Loucy (cell line): ENCODE measurements at regions not wholly inside any gene's neighbourhood (a gene's known extent, or its start where the extent isn't known, plus 50 kb on each side); places are given as distances from the start of the nearest gene placed in this dataset.

Experiments used
- H2AFZ ChIP-seq: fragments of 200-600 bp; sonication (generic); 2 replicates; pipeline ENCODE4 v1.6.0; 2016; ENCODE audit warnings: antibody characterized with exemption, mild to moderate bottlenecking, low read length, moderate library complexity
- H3F3A ChIP-seq: fragments of 200-600 bp; 2 replicates; pipeline ENCODE4 v1.6.0; 2016; ENCODE audit warnings: antibody characterized with exemption, low read depth, mild to moderate bottlenecking
- H3K27me3 ChIP-seq: fragments of 200-600 bp; sonication (generic); 2 replicates; pipeline ENCODE4 v1.6.1; 2014; ENCODE audit warnings: low read length, mild to moderate bottlenecking; ENCODE audit not compliant: insufficient read depth, poor library complexity, severe bottlenecking
- H3K36me3 ChIP-seq: fragments of 200-600 bp; sonication (generic); 2 replicates; pipeline ENCODE4 v1.6.1; 2016; ENCODE audit warnings: low read length; ENCODE audit not compliant: insufficient read depth
- H3K4me1 ChIP-seq: fragments of 200-600 bp; sonication (generic); 2 replicates; pipeline ENCODE4 v1.5.1; 2014; ENCODE audit warnings: low read length, mild to moderate bottlenecking; ENCODE audit not compliant: insufficient read depth, poor library complexity, severe bottlenecking
- H3K4me2 ChIP-seq: fragments of 200-600 bp; sonication (generic); 2 replicates; pipeline ENCODE4 v1.6.0; 2014; ENCODE audit warnings: antibody characterized with exemption, low read length, low read depth, mild to moderate bottlenecking; ENCODE audit not compliant: poor library complexity, severe bottlenecking
- H3K4me3 ChIP-seq: fragments of 200-600 bp; sonication (generic); 2 replicates; pipeline ENCODE4 v1.5.1; 2014; ENCODE audit warnings: low read length, mild to moderate bottlenecking, mixed read lengths; ENCODE audit not compliant: poor library complexity, severe bottlenecking
- H3K79me2 ChIP-seq: fragments of 200-600 bp; sonication (generic); 2 replicates; pipeline ENCODE4 v1.6.1; 2014; ENCODE audit warnings: low read length; ENCODE audit not compliant: insufficient read depth
- H3K9ac ChIP-seq: fragments of 200-600 bp; sonication (generic); 2 replicates; pipeline ENCODE4 v1.6.0; 2014; ENCODE audit warnings: mild to moderate bottlenecking, low read depth, low read length, moderate library complexity; ENCODE audit not compliant: poor library complexity, severe bottlenecking
- H3K9me2 ChIP-seq: fragments of 200-600 bp; sonication (generic); replicated peaks from 2 replicates; pipeline ENCODE4 v1.6.1; 2016; ENCODE audit warnings: low read depth, low read length, mixed read lengths
- H3K9me3 ChIP-seq: fragments of 200-600 bp; sonication (generic); 2 replicates; pipeline ENCODE4 v1.6.1; 2014; ENCODE audit warnings: mild to moderate bottlenecking, antibody characterized with exemption, low read length, low read depth; ENCODE audit not compliant: insufficient read depth
- H4K20me1 ChIP-seq: fragments of 200-600 bp; sonication (generic); 2 replicates; pipeline ENCODE4 v1.6.0; 2014; ENCODE audit warnings: antibody characterized with exemption, low read length, mild to moderate bottlenecking; ENCODE audit not compliant: insufficient read depth, poor library complexity, severe bottlenecking
- EZH2phosphoT487 ChIP-seq: fragments of 200-600 bp; IDR thresholded peaks from 2 replicates; pipeline ENCODE4 v1.6.1; 2018; ENCODE audit warnings: antibody characterized with exemption, mild to moderate bottlenecking, moderate library complexity, borderline replicate concordance
- TF ChIP-seq, protein P1 (sequence below): fragments of 200-600 bp; sonication (generic); conservative IDR thresholded peaks from 2 replicates; pipeline ENCODE4 v1.5.1; 2014; ENCODE audit warnings: mild to moderate bottlenecking, antibody characterized with exemption, low read length

DNA sequence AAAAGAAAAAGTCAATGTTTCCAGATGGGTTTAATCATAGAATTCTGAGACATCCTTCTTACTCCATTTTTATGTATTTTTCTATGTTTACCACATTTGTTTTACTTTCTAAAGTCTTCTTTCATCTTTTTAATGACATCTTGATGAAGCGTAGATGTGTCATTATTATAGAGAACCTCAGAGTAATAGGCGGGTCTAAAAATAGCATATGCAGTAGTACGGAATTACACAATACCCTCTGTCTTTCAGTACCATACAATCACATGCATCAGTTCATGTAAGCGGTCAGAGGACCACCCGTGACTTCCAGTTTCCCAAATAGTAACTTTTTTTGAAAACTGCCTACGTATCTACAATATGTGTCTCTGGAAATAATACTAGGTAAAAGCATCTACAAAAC lies 224.0 kb downstream of the PLOD2 start:
- no peak overlapping the region for H3K4me2 ChIP-seq
- H3K4me1 ChIP-seq: no peaks in the 10 kb centered on the region
- H3K9me3 ChIP-seq: no peaks in the 10 kb centered on the region
- H3K9me2 ChIP-seq: no peaks in the 10 kb centered on the region
- no peaks in the 10 kb centered on the region for H3K27me3 ChIP-seq
- H3K9ac ChIP-seq: no peak overlapping the region
- H3K79me2 ChIP-seq: no peaks in the 10 kb centered on the region
- TF ChIP-seq, protein P1, sequence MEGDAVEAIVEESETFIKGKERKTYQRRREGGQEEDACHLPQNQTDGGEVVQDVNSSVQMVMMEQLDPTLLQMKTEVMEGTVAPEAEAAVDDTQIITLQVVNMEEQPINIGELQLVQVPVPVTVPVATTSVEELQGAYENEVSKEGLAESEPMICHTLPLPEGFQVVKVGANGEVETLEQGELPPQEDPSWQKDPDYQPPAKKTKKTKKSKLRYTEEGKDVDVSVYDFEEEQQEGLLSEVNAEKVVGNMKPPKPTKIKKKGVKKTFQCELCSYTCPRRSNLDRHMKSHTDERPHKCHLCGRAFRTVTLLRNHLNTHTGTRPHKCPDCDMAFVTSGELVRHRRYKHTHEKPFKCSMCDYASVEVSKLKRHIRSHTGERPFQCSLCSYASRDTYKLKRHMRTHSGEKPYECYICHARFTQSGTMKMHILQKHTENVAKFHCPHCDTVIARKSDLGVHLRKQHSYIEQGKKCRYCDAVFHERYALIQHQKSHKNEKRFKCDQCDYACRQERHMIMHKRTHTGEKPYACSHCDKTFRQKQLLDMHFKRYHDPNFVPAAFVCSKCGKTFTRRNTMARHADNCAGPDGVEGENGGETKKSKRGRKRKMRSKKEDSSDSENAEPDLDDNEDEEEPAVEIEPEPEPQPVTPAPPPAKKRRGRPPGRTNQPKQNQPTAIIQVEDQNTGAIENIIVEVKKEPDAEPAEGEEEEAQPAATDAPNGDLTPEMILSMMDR: no peak
- no peak for TF ChIP-seq EZH2phosphoT487
- H3K4me3 ChIP-seq: no peak overlapping the region
- H2AFZ ChIP-seq: no peak overlapping the region
- no peaks in the 10 kb centered on the region for H3F3A ChIP-seq
- no peaks in the 10 kb centered on the region for H3K36me3 ChIP-seq
- H4K20me1 ChIP-seq: no peaks in the 10 kb centered on the region

DNA sequence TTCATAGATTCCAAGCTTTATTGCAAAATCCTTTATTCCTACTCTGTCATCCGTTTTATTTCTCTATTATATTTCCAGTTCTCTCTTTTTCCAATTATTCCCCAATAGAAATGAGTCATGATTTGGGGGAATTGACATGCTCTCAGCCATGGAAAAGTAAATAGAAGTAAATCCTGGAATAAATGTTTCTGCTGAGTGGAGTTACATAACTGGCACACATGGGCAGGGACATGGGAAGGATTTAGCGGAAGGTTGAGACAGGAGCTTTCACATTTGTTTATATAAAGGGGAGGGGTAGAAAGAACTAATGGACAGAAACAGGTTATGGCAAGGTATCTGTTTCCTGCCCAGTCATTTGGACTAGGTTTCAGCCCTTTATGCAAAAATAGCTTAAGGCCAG lies 221.6 kb downstream of the PLOD2 start:
- no peaks in the 10 kb centered on the region for H3K79me2 ChIP-seq
- H4K20me1 ChIP-seq: no peaks in the 10 kb centered on the region
- H3K9me3 ChIP-seq: no peaks in the 10 kb centered on the region
- H3K27me3 ChIP-seq: no peaks in the 10 kb centered on the region
- TF ChIP-seq, protein P1: no peak
- no peak for TF ChIP-seq EZH2phosphoT487
- no peak overlapping the region for H3K9ac ChIP-seq
- H3F3A ChIP-seq: no peaks in the 10 kb centered on the region
- H2AFZ ChIP-seq: no peak overlapping the region
- H3K36me3 ChIP-seq: no peaks in the 10 kb centered on the region
- H3K4me2 ChIP-seq: no peak overlapping the region
- H3K9me2 ChIP-seq: no peaks in the 10 kb centered on the region
- H3K4me1 ChIP-seq: no peaks in the 10 kb centered on the region
- H3K4me3 ChIP-seq: no peak overlapping the region

DNA sequence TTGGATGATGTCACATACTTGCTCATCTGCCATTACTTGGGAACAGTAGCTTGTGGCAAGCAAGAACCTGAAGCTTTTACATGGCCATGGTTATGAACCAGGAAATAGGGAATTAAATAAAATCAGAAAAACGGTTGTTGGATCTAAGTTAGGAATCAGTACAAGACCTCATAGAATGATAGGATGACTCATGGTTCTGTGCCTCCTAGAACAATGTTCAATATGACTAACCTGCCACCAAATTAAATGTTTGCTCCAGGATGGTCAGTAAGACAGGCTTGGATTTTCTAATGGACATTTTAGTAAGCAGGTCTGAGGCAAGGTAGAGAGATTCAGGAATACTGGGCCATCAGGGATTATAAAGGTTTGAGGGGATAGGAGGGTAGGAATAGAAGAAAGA lies 218.9 kb downstream of the PLOD2 start:
- no peak overlapping the region for H3K4me2 ChIP-seq
- H3K36me3 ChIP-seq: no peaks in the 10 kb centered on the region

More for the DNA sequence above, 218.9 kb downstream of the PLOD2 start:
- Histone ChIP-seq H3K4me3 (no peak overlapping the region), H3F3A (no peaks in the 10 kb centered on the region), H3K9ac (no peak overlapping the region), H3K4me1 (no peaks in the 10 kb centered on the region), H3K27me3 (no peaks in the 10 kb centered on the region), H3K79me2 (no peaks in the 10 kb centered on the region), H3K9me2 (no peaks in the 10 kb centered on the region), H3K9me3 (no peaks in the 10 kb centered on the region), H2AFZ (no peak overlapping the region), H4K20me1 (no peaks in the 10 kb centered on the region)
- no peak for TF ChIP-seq EZH2phosphoT487
- TF ChIP-seq, protein P1: no peak
